NCI-H2107 (cell line): ENCODE measurements at regions not wholly inside any gene's neighbourhood (a gene's known extent, or its start where the extent isn't known, plus 50 kb on each side); places are given as distances from the start of the nearest gene placed in this dataset.

Experiments
- DNase-seq: peaks from one replicate; lab custom pipeline; 2025; lab: John Stamatoyannopoulos, UW

DNA sequence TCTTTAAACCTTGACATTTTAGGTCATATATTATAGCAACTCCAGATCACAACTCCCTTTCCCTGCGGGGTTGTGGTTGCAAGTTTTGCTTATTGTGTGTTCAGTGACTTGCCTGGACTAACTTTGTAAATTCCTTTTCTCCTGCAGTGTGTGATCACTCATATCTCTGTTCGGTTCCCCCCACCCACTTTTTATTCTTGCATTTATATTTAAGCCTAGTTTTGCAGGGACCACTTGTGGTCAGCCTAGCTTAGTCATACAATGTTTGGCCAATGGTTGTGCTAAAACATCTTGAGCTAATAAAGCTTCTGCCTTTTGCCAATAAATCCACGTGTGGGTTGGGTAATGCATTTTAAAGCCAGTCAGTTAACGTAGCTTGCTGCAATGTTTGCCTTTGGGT is 146.5 kb upstream of the IRX4 start:
- no peak for DNase-seq

DNA sequence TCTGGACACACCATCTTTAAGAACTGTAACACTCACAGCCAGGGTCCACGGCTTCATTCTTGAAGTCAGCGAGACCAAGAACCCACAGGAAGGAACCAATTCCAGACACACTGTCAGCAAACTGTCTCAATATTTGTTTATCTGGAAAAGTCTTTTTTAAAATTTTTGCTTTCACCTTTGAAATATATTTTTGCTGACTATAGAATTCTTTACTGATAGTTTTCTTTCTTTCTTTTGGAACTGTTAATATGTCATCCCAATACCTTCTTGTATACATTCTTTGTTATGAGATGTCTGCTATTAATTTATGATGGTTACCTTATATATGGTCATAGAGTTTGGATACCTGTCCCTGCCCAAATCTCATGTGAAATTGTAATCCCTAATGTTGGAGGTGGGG is 145.1 kb upstream of the IRX4 start:
- DNase-seq: no peak

DNA sequence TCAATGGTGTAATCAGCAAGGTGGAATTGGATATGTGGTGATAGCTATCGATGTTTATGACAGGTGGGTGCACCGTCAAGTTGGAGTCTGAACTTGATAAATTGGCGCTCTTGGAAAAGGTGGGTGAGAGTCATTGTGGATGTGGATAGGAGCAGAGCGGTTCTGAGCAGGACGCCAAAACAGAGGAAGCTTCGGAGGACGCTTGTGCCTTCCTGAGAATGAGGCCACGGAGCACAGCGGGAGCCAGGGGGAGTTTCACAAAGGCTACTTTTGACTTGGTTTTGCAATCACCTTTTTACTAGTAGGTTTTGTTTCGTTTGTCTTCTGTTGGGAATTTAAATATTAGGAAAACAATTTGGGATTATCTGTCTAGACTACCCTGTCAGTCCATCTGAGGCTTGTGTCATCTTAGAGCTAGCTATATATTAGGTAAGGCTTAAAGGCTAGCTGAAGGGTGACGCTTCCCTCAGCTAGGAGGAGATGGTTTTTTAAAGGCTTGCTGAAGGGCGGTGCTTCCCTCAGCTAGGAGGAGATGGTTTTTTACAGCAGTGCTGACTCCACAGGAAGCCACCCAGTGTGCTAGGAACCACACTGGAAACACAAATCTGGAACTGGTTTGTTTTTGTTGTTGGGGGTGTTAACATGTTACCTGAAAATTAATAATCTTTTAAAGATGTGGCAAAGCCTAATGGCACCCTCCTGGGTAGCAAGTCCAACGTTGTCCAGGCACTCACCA is 142.4 kb upstream of the IRX4 start:
- no peak for DNase-seq

DNA sequence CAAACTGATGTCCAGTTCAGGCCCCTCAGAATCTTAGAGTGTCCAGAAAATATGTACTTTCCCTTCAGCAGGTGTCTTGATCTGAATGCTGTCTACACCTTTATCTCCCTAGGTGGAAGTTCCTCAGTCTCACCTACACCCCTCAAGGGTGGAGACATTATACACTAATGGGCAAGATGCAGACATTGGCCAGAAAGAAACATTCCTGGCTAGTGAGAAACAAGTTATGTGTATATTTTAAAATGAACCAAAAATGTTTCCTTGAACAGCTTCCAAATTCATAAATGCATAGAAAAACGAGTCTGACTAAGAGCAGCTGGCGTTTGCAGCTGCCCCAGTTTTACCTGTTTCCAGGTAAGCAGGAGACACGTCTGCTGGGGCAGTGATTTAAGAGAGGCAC is 140.5 kb upstream of the IRX4 start:
- no peak for DNase-seq

DNA sequence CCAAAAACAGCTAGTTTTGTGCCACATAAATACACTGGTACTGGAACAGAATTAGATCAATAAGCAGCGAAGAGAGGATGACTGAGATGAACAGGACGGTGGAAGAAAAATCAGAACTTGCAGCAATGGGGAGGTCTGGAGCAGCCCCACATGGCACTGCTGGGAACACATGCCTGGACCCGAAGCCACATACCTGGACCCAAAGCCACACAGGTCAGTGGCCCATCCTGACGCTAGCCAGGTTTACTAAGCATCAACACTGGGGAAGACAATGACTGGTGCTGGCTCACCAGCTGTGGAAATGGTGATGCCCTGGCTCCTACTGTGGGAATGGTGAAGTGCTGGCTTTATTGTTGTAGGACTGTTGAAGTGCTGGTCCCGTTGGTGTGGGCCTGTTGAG is 139.7 kb upstream of the IRX4 start:
- no peak for DNase-seq

DNA sequence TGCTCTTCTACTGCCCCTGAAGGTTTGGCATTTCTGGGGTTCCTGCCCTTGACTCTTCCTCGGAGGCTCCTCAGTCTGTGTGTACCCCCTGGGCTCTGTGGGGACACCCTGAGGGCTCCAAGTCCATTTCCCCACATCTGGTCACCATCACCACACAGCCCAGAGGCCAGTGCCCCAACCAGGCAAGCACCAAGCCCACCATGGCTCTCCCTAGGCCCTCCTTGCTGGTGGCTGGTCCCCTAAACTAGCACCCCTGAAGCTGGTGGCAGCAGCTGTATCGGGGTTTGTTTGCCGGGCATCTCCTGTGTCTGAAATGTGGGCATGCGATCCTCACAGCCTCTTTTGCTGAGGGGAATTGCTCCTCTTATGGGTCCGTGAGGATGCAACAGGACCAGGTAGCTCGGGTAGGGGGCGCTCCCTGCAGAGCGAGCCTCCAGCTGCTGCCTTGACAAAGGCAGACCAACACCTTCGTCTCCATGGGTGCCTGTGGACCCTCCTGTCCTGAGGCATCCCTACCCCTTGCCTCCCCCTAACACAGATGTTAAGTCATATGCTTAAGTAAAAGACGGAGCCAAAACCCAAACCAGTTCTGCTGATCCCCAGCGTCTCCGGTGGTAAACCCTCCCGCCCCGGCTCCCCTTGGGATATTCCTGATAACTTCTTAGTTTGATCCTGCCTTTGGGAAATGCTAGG is 138.9 kb upstream of the IRX4 start:
- DNase-seq: no peak

DNA sequence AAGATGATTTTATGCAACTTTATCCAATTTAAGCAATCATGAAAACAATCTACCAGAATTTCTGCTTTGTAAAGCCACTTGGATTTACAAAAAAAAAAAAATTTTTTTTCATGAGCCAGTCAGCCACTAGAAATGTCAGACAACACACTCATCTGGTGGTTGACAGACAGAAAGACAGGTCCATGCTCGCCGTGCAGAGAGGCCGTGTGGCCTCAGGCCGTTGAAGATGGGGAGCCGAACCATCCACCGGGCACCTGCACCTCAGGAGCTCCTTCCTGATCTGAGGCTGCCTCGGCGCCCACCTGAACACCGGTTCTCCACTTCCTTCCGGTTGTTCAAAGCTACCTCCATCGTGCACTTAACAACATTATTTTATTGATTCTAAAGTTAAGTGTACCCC is 138.0 kb upstream of the IRX4 start:
- DNase-seq: no peak

DNA sequence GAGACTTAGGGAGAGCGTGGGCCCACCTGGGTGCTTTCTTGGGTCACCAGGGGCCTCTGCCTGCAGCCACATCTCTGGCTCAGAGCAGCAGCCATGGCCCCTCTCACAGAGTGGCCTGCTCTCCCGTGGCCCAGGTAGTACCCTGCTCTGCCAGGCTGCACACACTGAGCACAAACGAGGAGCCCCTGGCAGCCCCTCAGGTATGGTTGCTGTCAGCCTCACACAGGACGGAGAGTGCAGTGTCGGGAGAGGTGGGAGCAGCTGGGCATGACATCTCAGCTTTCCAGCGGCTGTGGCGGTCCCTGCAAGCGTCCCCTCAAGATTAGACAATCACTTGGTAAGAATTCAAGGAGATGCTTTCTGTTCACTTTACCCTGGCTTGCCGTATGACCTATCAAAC is 137.0 kb upstream of the IRX4 start:
- no peak for DNase-seq

DNA sequence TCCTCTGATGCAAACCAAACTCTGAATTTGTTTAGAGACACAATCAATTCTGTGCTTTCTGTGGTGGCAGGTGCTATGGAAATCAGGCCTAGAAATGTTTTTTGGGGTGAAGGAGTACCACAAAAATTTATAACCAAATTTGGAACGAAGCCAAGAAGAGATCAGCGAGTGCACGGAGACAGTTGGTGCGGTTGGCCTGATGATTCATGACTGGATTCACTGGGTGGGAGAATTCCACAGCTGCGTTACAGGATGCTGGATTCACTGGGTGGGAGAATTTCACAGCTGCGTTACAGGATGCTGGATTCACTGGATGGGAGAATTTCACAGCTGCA is 135.6 kb upstream of the IRX4 start:
- no peak for DNase-seq

DNA sequence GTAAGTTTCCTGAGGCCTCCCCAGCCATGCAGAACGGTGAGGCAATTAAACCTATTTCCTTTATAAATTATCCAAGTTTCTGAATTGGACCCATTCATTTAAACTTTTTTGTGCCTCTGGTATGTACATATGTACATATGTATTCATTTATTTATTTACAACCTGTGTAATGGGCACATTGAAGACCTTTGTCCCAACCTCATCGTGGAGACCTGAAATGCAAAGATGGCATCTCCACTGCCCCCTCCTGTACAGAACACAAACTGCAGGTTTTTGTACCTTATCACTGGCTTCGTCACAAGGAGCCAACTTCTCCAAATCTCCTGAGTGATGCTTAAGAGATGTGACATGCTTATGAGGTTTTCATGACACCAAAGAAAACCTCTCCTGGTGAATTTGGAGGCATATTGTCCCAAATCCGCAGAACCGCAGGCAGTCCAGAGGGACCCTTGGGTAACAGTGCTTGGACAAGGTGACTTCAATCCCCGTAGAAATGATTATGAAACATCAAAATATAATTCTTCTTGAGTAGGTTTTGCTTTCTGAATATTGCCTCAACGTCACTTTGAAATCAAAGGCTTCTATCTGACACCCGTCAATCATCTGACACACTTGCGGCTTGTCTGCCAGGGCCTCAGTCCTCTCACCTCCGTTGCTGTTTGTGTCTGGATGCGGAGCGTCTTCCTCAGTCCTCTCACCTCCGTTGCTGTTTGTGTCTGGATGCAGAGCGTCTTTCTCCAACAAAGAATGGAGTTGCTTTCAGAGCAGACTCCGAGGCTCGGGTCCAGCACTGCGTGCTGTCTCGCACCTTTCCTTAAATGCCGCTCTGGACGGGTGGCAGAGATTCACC is 135.0 kb upstream of the IRX4 start:
- DNase-seq: no peak

DNA sequence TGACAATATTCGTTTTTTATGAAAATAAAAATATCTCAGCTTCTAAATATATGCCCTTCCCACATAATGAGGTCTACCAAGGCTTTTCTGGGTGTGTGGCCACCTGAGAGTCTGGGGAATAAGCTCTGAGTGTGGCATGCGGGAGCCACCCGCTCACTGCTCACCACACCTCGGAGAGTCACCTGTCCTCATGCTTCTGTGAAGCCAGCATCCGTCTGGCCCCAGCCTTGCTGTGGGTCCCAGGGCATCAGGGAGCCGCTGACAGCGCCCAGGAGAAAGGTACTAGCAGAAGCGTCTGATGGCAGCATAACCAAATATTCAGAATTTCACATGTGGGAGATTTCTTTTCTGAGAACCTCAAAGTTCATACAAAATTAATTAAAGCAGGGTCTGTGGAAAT is 133.2 kb upstream of the IRX4 start:
- DNase-seq: no peak

DNA sequence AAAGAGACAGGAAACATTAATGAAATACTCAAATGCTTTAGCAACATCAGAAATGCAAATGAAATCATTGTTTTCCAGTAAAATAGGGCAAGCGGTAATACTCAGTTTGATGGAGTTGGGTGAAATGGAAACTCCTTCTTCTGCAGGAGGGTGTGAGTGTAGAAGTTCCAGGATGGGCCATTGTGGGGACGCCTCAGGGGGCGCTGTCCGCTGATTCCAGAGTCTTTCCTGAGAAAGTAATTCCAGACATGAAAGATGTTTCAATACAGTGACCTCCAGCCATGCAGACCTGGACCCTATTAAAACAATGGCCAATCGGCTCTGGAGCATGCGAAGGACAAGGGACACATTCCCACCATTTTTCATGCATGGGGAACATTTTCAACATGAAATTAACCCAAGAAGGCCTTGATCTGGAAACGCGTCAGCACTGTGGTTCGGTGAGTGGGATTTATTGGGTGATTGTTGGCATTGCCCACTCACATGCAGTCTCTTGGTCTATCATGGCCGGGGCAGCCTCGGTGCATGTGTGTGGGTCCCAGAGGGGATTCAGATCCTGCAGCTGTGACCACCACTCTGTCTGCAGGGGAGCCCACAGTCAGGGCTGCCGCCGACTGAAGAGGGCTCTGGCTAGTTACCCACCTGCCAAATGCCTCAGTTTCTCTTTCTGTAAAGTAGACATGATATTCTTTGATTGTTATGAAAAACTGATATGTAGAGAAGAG is 132.6 kb upstream of the IRX4 start:
- DNase-seq: no peak

DNA sequence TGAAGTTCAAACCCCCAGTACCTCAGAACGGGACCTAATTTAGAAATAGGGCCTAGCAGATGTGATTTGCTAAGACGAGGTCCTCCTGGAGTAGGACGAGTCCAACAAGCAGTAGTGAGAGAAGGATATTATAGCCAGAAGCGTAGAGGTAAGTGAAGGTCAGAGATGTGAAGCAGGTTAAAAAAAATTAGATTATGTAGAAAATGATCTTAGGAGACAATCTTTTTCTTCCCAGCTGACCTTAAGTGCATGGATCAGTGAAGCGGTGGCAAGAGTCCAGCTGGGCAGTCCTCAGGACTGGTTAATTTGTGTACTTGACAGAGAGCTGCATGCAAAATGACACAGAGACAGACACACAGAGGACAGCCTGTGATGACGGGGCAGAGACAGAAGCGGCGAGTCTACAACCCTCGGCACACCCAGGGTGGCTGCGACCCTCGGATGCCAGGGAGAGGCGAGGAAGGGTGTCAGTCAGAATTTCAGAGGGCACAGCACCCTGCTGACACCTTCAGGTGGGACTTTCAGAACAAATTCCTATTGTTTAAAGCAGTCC is 131.4 kb upstream of the IRX4 start:
- DNase-seq: no peak

DNA sequence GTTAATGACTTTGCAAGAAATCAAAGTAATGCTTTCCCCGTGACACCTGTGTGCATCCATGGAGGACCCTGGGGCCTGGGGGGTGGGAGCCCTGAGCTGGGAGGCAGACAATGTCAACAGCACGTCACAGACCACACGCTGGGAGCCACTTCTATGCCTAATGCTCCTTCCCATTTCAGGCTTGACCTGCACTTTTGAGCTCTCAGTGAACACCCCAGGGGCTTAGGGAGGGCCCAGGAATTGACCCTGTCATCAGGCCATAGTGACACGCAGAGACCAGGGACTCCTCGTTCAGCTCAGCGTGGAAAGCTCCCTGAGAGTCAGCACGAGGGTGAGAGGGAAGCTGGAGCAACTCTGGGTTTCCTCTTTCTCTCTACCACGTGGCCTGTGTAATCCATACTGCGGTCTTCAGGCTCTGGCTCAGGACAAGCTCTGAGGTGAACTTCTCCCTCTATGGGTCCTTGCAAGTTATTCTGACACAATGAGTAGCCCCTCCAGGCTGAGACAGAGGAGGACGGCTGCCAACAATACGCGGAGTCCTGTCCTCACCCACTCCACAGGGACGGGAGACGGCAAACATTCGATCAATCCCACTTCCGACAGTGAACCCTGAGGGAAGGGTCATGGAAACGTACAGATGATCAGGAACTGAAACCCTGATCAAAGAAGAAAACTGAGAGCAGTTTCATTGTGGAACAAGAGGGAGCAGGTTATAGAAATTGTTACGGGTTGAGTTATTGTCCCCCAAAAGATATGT is 130.8 kb upstream of the IRX4 start:
- no peak for DNase-seq

DNA sequence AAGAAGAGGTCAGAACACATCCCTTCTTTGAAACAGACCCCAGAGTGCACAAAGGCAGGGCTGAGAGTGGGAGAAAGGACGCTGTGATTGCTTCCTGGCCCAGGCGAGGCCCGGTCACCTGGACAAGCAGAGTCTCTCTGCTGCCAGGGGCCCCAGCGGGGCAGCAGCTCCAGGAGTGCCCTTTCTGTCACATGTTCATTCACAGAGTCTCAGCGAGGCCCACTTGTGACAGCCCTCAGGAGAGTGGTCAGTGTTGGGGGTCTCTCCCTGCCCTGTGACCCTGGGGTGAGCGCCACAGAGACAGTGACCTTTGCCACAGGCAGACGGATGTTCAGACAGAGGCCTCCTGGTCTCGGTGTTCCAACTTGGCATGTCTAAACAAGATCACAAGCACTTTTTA is 130.2 kb upstream of the IRX4 start:
- no peak for DNase-seq

DNA sequence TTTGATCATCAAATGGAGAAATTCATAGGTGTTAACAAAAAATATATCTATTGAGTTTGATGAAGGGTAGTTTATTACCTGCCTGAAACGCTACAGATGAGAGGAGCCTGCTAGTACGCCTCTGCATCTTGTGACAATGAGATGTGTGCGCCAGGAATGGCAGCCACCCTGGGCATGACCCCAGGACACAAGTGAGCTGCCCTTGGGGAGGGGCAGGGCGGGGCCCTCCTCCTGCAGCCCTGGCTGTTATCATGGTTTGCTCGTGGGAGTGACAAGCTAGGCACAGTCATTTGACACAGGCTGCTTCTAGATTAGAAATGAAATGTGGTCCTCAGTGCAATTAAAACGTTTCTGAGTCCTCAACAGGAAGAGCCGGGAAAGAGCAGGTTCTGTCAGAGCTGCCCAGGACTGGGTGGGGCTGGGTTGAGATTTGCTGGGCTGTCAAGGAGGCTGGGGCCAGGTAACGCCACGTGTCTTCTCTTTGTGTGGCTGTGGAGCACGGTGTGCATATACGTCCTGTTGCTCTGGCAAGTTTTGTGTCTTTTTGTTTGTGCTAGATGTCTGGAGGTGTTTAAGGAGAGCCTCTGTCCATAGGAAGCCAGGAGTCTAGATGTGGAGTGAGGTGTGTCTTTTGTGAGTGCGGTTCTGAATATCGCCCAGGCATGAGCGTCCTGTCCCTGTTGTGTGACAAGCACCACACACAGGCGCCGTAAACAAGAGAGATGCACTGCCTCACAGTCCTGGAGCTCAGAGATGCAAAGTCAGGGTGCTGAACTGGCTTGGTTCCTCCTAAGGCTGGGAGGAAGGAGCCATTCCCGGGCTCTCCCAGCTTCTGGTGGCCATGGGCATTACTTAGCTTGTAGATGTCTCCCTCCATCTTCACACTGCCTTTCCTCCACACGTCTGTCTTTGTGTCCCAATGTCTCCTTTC is 129.0 kb upstream of the IRX4 start:
- DNase-seq: no peak

DNA sequence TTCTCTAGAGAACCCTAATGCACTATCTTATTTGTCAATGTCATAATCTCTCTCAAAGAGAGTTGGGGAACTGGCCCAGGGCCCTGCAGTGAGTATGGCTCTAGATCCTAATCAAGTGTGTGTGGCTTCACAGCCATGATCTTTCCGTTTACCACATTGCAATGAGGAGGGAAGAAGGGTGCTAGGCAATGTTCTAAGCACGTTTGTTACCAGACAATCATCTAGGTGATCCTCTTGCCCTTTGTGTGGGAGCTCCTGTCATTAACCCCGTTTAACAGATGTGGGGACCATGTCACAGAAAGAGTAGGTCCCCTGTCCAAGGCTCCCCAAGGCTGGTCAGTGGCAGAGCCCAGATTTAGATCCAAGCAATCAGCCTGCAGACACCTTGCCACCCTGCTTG is 128.2 kb upstream of the IRX4 start:
- DNase-seq: no peak

DNA sequence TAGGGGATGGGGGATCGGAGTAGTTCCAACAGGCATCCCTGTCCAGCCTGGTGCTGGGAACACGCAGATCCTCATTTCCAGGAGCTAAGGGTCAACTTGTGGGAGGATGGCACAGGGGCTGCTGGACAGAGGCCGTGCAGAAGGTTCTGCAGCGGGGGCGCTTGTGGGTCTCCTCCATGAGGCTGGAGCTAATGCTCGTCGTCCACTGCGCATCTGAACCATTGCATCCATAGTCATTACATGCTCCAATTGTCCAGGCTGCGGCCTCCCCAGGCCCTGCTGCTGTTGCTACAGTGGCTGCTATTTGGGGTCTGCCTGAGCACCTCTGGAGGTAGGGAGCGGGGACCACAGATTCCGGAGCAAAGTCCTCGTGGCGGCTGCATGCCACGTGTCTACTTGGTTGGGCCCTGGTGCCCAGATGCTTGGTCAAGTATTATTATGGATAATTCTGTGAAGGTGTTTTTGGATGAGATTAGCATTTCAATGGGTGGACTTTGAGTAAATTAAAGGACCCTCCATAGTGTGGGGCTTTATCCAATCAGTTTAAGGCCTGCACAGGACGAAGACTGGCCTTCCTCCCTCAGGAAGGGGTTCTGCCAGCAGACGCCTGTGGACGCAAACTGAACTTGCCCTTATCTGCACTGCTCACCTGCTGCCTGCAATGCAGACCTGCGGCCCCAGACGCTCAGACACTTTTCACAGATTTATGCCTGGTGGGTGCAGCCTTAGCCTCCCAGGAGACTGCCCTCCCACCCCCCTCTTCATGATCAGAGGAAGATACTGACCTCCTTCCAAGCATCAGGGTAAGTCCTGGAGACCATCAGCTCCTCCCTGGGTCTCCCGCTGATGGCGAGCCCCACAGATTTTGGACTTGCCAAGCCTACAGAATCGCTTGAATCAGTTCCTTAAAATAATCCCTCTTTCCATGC is 127.5 kb upstream of the IRX4 start:
- DNase-seq: no peak
